IMR-90 (cell line): ENCODE measurements at regions not wholly inside any gene's neighbourhood (a gene's known extent, or its start where the extent isn't known, plus 50 kb on each side); places are given as distances from the start of the nearest gene placed in this dataset.
"Not testable (repeated sequence)": the region's sequence is repeated elsewhere in the genome, so short reads cannot be mapped to it uniquely, and the experiment has no call there.

Experiments
- ATAC-seq: fragments of 200-7000 bp; cut with Tn5 transposase; 2 replicates; pipeline ENCODE4 v1.9.1; 2020; ENCODE audit warnings: low read depth, mild to moderate bottlenecking, moderate library complexity
- BruUV-seq: library from RNA; stranded (reverse); fragments of 400-500 nt; replicated peaks from 2 replicates; lab custom pipeline; 2021; lab: Mats Ljungman, UMichigan
- CTCF ChIA-PET: fragments of 300-600 bp; formaldehyde crosslinking; extraction: SDS; loops from one replicate; lab custom pipeline; 2021; ENCODE audit warnings: antibody characterized with exemption; lab: Yijun Ruan, JAX
- POLR2A ChIA-PET: fragments of 300-600 bp; sonication (Branson Sonifier 250); formaldehyde crosslinking; loops from one replicate; lab custom pipeline; 2022; ENCODE audit warnings: antibody characterized with exemption; ENCODE audit not compliant: unreplicated experiment; lab: Charles Lee
- DNase-seq: peaks from one replicate; pipeline ENCODE4 v3.0.0; 2013
- H2AFZ ChIP-seq: replicated peaks from 2 replicates; pipeline ENCODE3; 2013; ENCODE audit warnings: low read length, mild to moderate bottlenecking; ENCODE audit not compliant: poor library complexity
- H2AK5ac ChIP-seq: 2 replicates; pipeline ENCODE4 v1.6.1; 2013; ENCODE audit warnings: low read depth, low read length, inconsistent platforms
- H2AK9ac ChIP-seq: replicated peaks from 2 replicates; pipeline ENCODE3; 2013; ENCODE audit warnings: mild to moderate bottlenecking, low read depth, low read length, moderate library complexity; ENCODE audit not compliant: poor library complexity
- H2BK120ac ChIP-seq: 2 replicates; pipeline ENCODE4 v1.6.1; 2013; ENCODE audit warnings: low read depth, low read length, inconsistent platforms
- H2BK15ac ChIP-seq: 3 replicates; pipeline ENCODE4 v1.6.1; 2013; ENCODE audit warnings: low read depth, low read length, inconsistent platforms
- H2BK20ac ChIP-seq: 2 replicates; pipeline ENCODE4 v1.6.1; 2013; ENCODE audit warnings: low read depth, mild to moderate bottlenecking, inconsistent platforms, low read length, moderate library complexity
- H2BK5ac ChIP-seq: 2 replicates; pipeline ENCODE4 v1.6.1; 2013; ENCODE audit warnings: mild to moderate bottlenecking, low read depth, low read length, inconsistent platforms; ENCODE audit not compliant: poor library complexity, severe bottlenecking
- H3K14ac ChIP-seq: replicated peaks from 2 replicates; pipeline ENCODE4 v1.6.1; 2013; ENCODE audit warnings: low read depth, low read length, inconsistent platforms
- H3K18ac ChIP-seq: 2 replicates; pipeline ENCODE4 v1.6.1; 2013; ENCODE audit warnings: low read depth, low read length, control low read depth
- H3K23ac ChIP-seq: 2 replicates; pipeline ENCODE4 v1.6.1; 2013; ENCODE audit warnings: low read depth, low read length, inconsistent platforms
- H3K27ac ChIP-seq: 2 replicates; pipeline ENCODE4 v1.5.1; 2013; ENCODE audit warnings: mild to moderate bottlenecking, control low read depth, low read length; ENCODE audit not compliant: insufficient read depth
- H3K27me3 ChIP-seq: 2 replicates; pipeline ENCODE4 v1.6.1; 2013; ENCODE audit warnings: low read length; ENCODE audit not compliant: control insufficient read depth, insufficient read depth
- H3K36me3 ChIP-seq: 2 replicates; pipeline ENCODE4 v1.6.1; 2013; ENCODE audit warnings: low read length, mixed read lengths; ENCODE audit not compliant: control insufficient read depth, insufficient read depth
- H3K4ac ChIP-seq: 2 replicates; pipeline ENCODE4 v1.6.1; 2013; ENCODE audit warnings: low read depth, low read length, inconsistent platforms
- H3K4me1 ChIP-seq: 2 replicates; pipeline ENCODE4 v1.6.1; 2013; ENCODE audit warnings: low read length, mixed read lengths; ENCODE audit not compliant: control insufficient read depth, insufficient read depth
- H3K4me2 ChIP-seq: 2 replicates; pipeline ENCODE4 v1.6.1; 2013; ENCODE audit warnings: low read depth, mild to moderate bottlenecking, control low read depth, low read length, moderate library complexity
- H3K4me3 ChIP-seq: 2 replicates; pipeline ENCODE4 v1.5.1; 2013; ENCODE audit warnings: low read depth, mild to moderate bottlenecking, control low read depth, low read length, moderate library complexity; ENCODE audit not compliant: insufficient read depth
- H3K56ac ChIP-seq: 2 replicates; pipeline ENCODE4 v1.6.1; 2013; ENCODE audit warnings: low read length, inconsistent platforms; ENCODE audit not compliant: insufficient read depth; ENCODE audit errors: extremely low read depth
- H3K79me1 ChIP-seq, 2 experiments: 2 replicates each; pipeline ENCODE4 v1.6.1; 2013; ENCODE audit warnings: low read length in 2 of 2, inconsistent platforms in 1 of 2, low read depth in 1 of 2
- H3K9ac ChIP-seq: 2 replicates; pipeline ENCODE4 v1.6.1; 2013; ENCODE audit warnings: low read depth, low read length, control low read depth
- H3K9me1 ChIP-seq: 2 replicates; pipeline ENCODE4 v1.6.1; 2013; ENCODE audit warnings: low read length, inconsistent platforms; ENCODE audit not compliant: insufficient read depth
- H3K9me3 ChIP-seq: 2 replicates; pipeline ENCODE4 v1.6.1; 2013; ENCODE audit warnings: low read length; ENCODE audit not compliant: control insufficient read depth, insufficient read depth
- H4K20me1 ChIP-seq: 2 replicates; pipeline ENCODE4 v1.6.1; 2013; ENCODE audit warnings: low read length, inconsistent platforms; ENCODE audit not compliant: insufficient read depth
- H4K5ac ChIP-seq: 2 replicates; pipeline ENCODE4 v1.6.1; 2013; ENCODE audit warnings: mild to moderate bottlenecking, low read depth, low read length, control low read depth
- H4K8ac ChIP-seq, 2 experiments: 2 replicates each; pipeline ENCODE4 v1.6.1; 2013; ENCODE audit warnings: low read depth in 2 of 2, low read length in 2 of 2, control low read depth in 1 of 2, inconsistent platforms in 1 of 2
- H4K91ac ChIP-seq: 2 replicates; pipeline ENCODE4 v1.6.1; 2013; ENCODE audit warnings: low read depth, low read length, inconsistent platforms; ENCODE audit not compliant: insufficient read depth
- WGBS, 2 experiments: methylation state at CpG; one replicate each; pipeline versions ENCODE4 v1.1.5 to v1.1.7; 2013; ENCODE audit warnings: missing lambda C conversion rate in 2 of 2; ENCODE audit not compliant: insufficient read length in 1 of 2; ENCODE audit errors: extremely low coverage in 2 of 2; 5-methylcytosine and 5-hydroxymethylcytosine counted together
- dilution Hi-C: fragments of 300-500 bp; cut with HindIII; formaldehyde crosslinking; loops from one replicate; pipeline ENCODE4 v1.14.3; 2018; ENCODE audit warnings: low sequenced_read_pairs; ENCODE audit not compliant: unreplicated experiment
- in situ Hi-C: fragments of 300-500 bp; cut with MboI; formaldehyde crosslinking; loops from 3 replicates; pipeline ENCODE4 v1.14.3; 2019; ENCODE audit warnings: low sequenced_read_pairs, inconsistent platforms, mixed read lengths
- intact Hi-C: fragments of 100-400 bp; cut with micrococcal nuclease; formaldehyde crosslinking; loops from 2 replicates; pipeline ENCODE4 v1.10.0; 2022

- H3K4me2 ChIP-seq, dilution Hi-C loops, H3K4ac ChIP-seq, H3K4me1 ChIP-seq, H3K18ac ChIP-seq, intact Hi-C loops, H3K9ac ChIP-seq, H3K23ac ChIP-seq, H4K91ac ChIP-seq, H3K27ac ChIP-seq, H2BK120ac ChIP-seq, H3K14ac ChIP-seq, H2BK5ac ChIP-seq, CTCF ChIA-PET, BruUV-seq, H3K4me3 ChIP-seq, DNase-seq, POLR2A ChIA-PET, H3K56ac ChIP-seq, ATAC-seq, H2AK5ac ChIP-seq, H3K9me1 ChIP-seq, H3K27me3 ChIP-seq, H4K5ac ChIP-seq, H4K8ac ChIP-seq, H4K20me1 ChIP-seq, H2AK9ac ChIP-seq, H3K36me3 ChIP-seq, H2BK15ac ChIP-seq, H2AFZ ChIP-seq, H2BK20ac ChIP-seq, in situ Hi-C loops, H3K79me1 ChIP-seq, H3K9me3 ChIP-seq: not testable (repeated sequence)
- WGBS, 2 experiments: no CpG with 5 or more reads among the region's 23 CpGs
These were observed 907.4 kb upstream of the TPTE start for GRCh38 chr21:9614011-9614410.

GRCh38 chr21:9621121-9621793 lies 900.1 kb upstream of the TPTE start:
- POLR2A ChIA-PET, H3K79me1 ChIP-seq, H3K18ac ChIP-seq, H3K9me3 ChIP-seq, H3K14ac ChIP-seq, H3K23ac ChIP-seq, CTCF ChIA-PET, H3K56ac ChIP-seq, DNase-seq, H3K4ac ChIP-seq, H3K9me1 ChIP-seq, H2BK5ac ChIP-seq, H3K4me2 ChIP-seq, H4K5ac ChIP-seq, intact Hi-C loops, H3K27me3 ChIP-seq, H3K36me3 ChIP-seq, H2AFZ ChIP-seq, in situ Hi-C loops, H2BK120ac ChIP-seq, BruUV-seq, H3K4me3 ChIP-seq, H2AK5ac ChIP-seq, H3K9ac ChIP-seq, H3K27ac ChIP-seq, H3K4me1 ChIP-seq, H2BK15ac ChIP-seq, H4K8ac ChIP-seq, H2BK20ac ChIP-seq, H4K20me1 ChIP-seq, dilution Hi-C loops, ATAC-seq, H4K91ac ChIP-seq, H2AK9ac ChIP-seq: not testable (repeated sequence)
- no CpG with 5 or more reads among the region's 2 CpGs for WGBS, 2 experiments
